ENCODE measurements at regions not wholly inside any gene's neighbourhood (a gene's known extent, or its start where the extent isn't known, plus 50 kb on each side); places are given as distances from the start of the nearest gene placed in this dataset.

- no peak for DNase-seq (ENCODE audit: low spot score)
- Histone ChIP-seq H3K4me1 (ENCODE audit: insufficient read depth, poor library complexity, severe bottlenecking) (no peaks in the 10 kb centered on the region), H3K9me3 (ENCODE audit: severe bottlenecking) (no peaks in the 10 kb centered on the region), H3K4me3 (ENCODE audit: severe bottlenecking) (no peak overlapping the region), H3K36me3 (ENCODE audit: low read depth) (no peaks in the 10 kb centered on the region), H3K27me3 (ENCODE audit: insufficient read depth, poor library complexity, severe bottlenecking) (no peaks in the 10 kb centered on the region), H3K27ac (ENCODE audit: poor library complexity, severe bottlenecking) (no peak overlapping the region)
- TF ChIP-seq CTCF (IDR thresholded peaks at IDR 0.05; ENCODE audit: poor library complexity, severe bottlenecking): no peak
- no peak for ATAC-seq (ENCODE audit: low read depth)
Observed at GRCh38 chr14:97331526-97331925, 534.3 kb downstream of the VRK1 start.

GRCh38 chr14:97336179-97336578, 539.0 kb downstream of the VRK1 start:
- no peaks in the 10 kb centered on the region for H3K9me3 ChIP-seq (ENCODE audit: severe bottlenecking)
- no peaks in the 10 kb centered on the region for H3K27me3 ChIP-seq (ENCODE audit: insufficient read depth, poor library complexity, severe bottlenecking)
- ATAC-seq (ENCODE audit: low read depth) (no peak), DNase-seq (ENCODE audit: low spot score) (no peak)
- no peaks in the 10 kb centered on the region for H3K4me1 ChIP-seq (ENCODE audit: insufficient read depth, poor library complexity, severe bottlenecking)
- no peak overlapping the region for H3K4me3 ChIP-seq (ENCODE audit: severe bottlenecking)
- H3K27ac ChIP-seq (ENCODE audit: poor library complexity, severe bottlenecking): no peak overlapping the region
- no peak for TF ChIP-seq CTCF (IDR thresholded peaks at IDR 0.05; ENCODE audit: poor library complexity, severe bottlenecking)
- H3K36me3 ChIP-seq (ENCODE audit: low read depth): no peaks in the 10 kb centered on the region

- no peak for ATAC-seq (ENCODE audit: low read depth)
- H3K36me3 ChIP-seq (ENCODE audit: low read depth): no peaks in the 10 kb centered on the region
Observed at GRCh38 chr14:97336816-97337215, 539.6 kb downstream of the VRK1 start.

DNA sequence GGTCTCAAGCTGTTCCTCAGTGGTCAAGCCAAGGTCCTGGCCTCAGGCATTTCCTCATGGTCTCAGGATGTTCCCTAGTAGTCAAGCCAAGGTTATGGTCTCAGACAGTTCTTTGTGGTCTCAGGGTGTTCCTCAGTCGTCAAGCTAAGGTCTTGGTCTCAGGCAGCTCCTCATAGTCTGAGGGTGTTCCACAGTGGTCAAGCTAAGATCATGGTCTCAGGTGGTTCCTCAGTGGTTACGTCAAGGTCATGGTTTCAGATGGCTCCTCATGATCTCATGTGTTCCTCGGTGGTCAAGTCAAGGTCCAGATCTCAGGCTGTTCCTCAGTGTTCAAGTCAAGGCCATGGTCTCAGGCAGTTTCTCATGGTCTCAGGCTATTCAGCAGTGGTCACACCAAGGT, 540.1 kb downstream of the VRK1 start:
- H3K4me3 ChIP-seq (ENCODE audit: severe bottlenecking): no peak overlapping the region
- ATAC-seq (ENCODE audit: low read depth) (no peak), DNase-seq (ENCODE audit: low spot score) (no peak)
- TF ChIP-seq CTCF (IDR thresholded peaks at IDR 0.05; ENCODE audit: poor library complexity, severe bottlenecking): no peak
- H3K27me3 ChIP-seq (ENCODE audit: insufficient read depth, poor library complexity, severe bottlenecking): no peaks in the 10 kb centered on the region
- H3K36me3 ChIP-seq (ENCODE audit: low read depth): no peaks in the 10 kb centered on the region
- no peaks in the 10 kb centered on the region for H3K9me3 ChIP-seq (ENCODE audit: severe bottlenecking)
- H3K27ac ChIP-seq (ENCODE audit: poor library complexity, severe bottlenecking): no peak overlapping the region
- H3K4me1 ChIP-seq (ENCODE audit: insufficient read depth, poor library complexity, severe bottlenecking): no peaks in the 10 kb centered on the region

More at GRCh38 chr14:97336816-97337215, 539.6 kb downstream of the VRK1 start:
- TF ChIP-seq CTCF (IDR thresholded peaks at IDR 0.05; ENCODE audit: poor library complexity, severe bottlenecking): no peak
- H3K4me3 ChIP-seq (ENCODE audit: severe bottlenecking): no peak overlapping the region
- H3K27ac ChIP-seq (ENCODE audit: poor library complexity, severe bottlenecking): no peak overlapping the region
- no peaks in the 10 kb centered on the region for H3K4me1 ChIP-seq (ENCODE audit: insufficient read depth, poor library complexity, severe bottlenecking)
- DNase-seq (ENCODE audit: low spot score): no peak
- no peaks in the 10 kb centered on the region for H3K27me3 ChIP-seq (ENCODE audit: insufficient read depth, poor library complexity, severe bottlenecking)
- H3K9me3 ChIP-seq (ENCODE audit: severe bottlenecking): no peaks in the 10 kb centered on the region

- H3K9me3 ChIP-seq (ENCODE audit: severe bottlenecking): no peaks in the 10 kb centered on the region
- H3K36me3 ChIP-seq (ENCODE audit: low read depth): no peaks in the 10 kb centered on the region
- ATAC-seq (ENCODE audit: low read depth) (no peak), DNase-seq (ENCODE audit: low spot score) (no peak)
- no peak overlapping the region for H3K4me3 ChIP-seq (ENCODE audit: severe bottlenecking)
- H3K27ac ChIP-seq (ENCODE audit: poor library complexity, severe bottlenecking): no peak overlapping the region
- H3K4me1 ChIP-seq (ENCODE audit: insufficient read depth, poor library complexity, severe bottlenecking): no peaks in the 10 kb centered on the region
- no peaks in the 10 kb centered on the region for H3K27me3 ChIP-seq (ENCODE audit: insufficient read depth, poor library complexity, severe bottlenecking)
- TF ChIP-seq CTCF (IDR thresholded peaks at IDR 0.05; ENCODE audit: poor library complexity, severe bottlenecking): no peak
Observed at GRCh38 chr14:97337670-97338069, 540.5 kb downstream of the VRK1 start.

Data from RWPE2 (cell line).